Esophagus muscularis mucosa (tissue), 3 donors: ENCODE measurements at regions not wholly inside any gene's neighbourhood (a gene's known extent, or its start where the extent isn't known, plus 50 kb on each side); places are given as distances from the start of the nearest gene placed in this dataset.
"Not testable (repeated sequence)": the region's sequence is repeated elsewhere in the genome, so short reads cannot be mapped to it uniquely, and the experiment has no call there.

Experiments used
- POLR2A ChIP-seq: fragments of 450-650 bp; IDR thresholded peaks from one replicate; pipeline ENCODE4 v1.6.1; 2017; ENCODE audit warnings: antibody characterized with exemption, moderate library complexity, mild to moderate bottlenecking, low read depth
- POLR2AphosphoS5 ChIP-seq, 2 donors: sonication (generic); formaldehyde crosslinking; IDR thresholded peaks; one replicate each; pipeline ENCODE4 v1.6.1; 2017; ENCODE audit warnings: antibody characterized with exemption in 2 of 2
- TF ChIP-seq, protein P1 (sequence below), 3 experiments: fragments of 200-600 bp in 2 of 3; fragments of 450-650 bp in 1 of 3; sonication (generic) in 2 of 3; IDR thresholded peaks; one replicate each; pipeline ENCODE4 v1.5.1; 2017 to 2019; ENCODE audit warnings: antibody characterized with exemption in 3 of 3, mild to moderate bottlenecking in 2 of 3, moderate library complexity in 1 of 3

- not testable (repeated sequence) for TF ChIP-seq POLR2AphosphoS5 (IDR thresholded peaks at IDR 0.05); POLR2A
- TF ChIP-seq, protein P1, sequence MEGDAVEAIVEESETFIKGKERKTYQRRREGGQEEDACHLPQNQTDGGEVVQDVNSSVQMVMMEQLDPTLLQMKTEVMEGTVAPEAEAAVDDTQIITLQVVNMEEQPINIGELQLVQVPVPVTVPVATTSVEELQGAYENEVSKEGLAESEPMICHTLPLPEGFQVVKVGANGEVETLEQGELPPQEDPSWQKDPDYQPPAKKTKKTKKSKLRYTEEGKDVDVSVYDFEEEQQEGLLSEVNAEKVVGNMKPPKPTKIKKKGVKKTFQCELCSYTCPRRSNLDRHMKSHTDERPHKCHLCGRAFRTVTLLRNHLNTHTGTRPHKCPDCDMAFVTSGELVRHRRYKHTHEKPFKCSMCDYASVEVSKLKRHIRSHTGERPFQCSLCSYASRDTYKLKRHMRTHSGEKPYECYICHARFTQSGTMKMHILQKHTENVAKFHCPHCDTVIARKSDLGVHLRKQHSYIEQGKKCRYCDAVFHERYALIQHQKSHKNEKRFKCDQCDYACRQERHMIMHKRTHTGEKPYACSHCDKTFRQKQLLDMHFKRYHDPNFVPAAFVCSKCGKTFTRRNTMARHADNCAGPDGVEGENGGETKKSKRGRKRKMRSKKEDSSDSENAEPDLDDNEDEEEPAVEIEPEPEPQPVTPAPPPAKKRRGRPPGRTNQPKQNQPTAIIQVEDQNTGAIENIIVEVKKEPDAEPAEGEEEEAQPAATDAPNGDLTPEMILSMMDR (IDR thresholded peaks at IDR 0.05): not testable (repeated sequence)
Observed at GRCh38 chr14:23769221-23769728, 133.1 kb downstream of the DHRS2 start.
